ENCODE measurements at regions not wholly inside any gene's neighbourhood (a gene's known extent, or its start where the extent isn't known, plus 50 kb on each side); places are given as distances from the start of the nearest gene placed in this dataset.

- TF ChIP-seq CTCF (IDR thresholded peaks at IDR 0.05; ENCODE audit: control extremely low read depth, extremely low read depth, low read depth, missing control alignments): no peak
- POLR2A ChIA-PET: no interaction called here
- CTCF ChIA-PET: interaction anchor here (1.2 kb wide), 1 partner anchor 28 kb away, joined by 3 read pairs; no protein-coding TSS in a partner anchor
- no peak for DNase-seq (ENCODE audit: extremely low spot score)
Measured at GRCh38 chr5:97453263-97453662, 270.2 kb upstream of the RIOK2 start.

- ChIA-PET CTCF (interaction anchor here (0.8 to 1.2 kb wide), 2 partner anchors 11 to 27 kb away, joined by 3 read pairs; no protein-coding TSS in a partner anchor), POLR2A (no interaction called here)
- no peak for DNase-seq (ENCODE audit: extremely low spot score)
- TF ChIP-seq CTCF (IDR thresholded peaks at IDR 0.05; ENCODE audit: control extremely low read depth, extremely low read depth, low read depth, missing control alignments): no peak
Measured at GRCh38 chr5:97454015-97454414, 271.0 kb upstream of the RIOK2 start.

GRCh38 chr5:97455996-97456395 lies 272.9 kb upstream of the RIOK2 start:
- no peak for TF ChIP-seq CTCF (IDR thresholded peaks at IDR 0.05; ENCODE audit: control extremely low read depth, extremely low read depth, low read depth, missing control alignments)
- no peak for DNase-seq (ENCODE audit: extremely low spot score)
- POLR2A ChIA-PET: no interaction called here
- CTCF ChIA-PET: interaction anchor here (0.6 kb wide), 1 partner anchor 80 kb away, joined by 3 read pairs; no protein-coding TSS in a partner anchor

- DNase-seq (ENCODE audit: extremely low spot score): peak; percentile 18
- TF ChIP-seq CTCF (IDR thresholded peaks at IDR 0.05; ENCODE audit: control extremely low read depth, extremely low read depth, low read depth, missing control alignments): no peak
- ChIA-PET POLR2A (no interaction called here), CTCF (no interaction called here)
Measured at GRCh38 chr5:97458851-97459250, 275.8 kb upstream of the RIOK2 start.

GRCh38 chr5:97471951-97472350 lies 288.9 kb upstream of the RIOK2 start:
- DNase-seq (ENCODE audit: extremely low spot score): no peak
- ChIA-PET CTCF (no interaction called here), POLR2A (no interaction called here)
- TF ChIP-seq CTCF (IDR thresholded peaks at IDR 0.05; ENCODE audit: control extremely low read depth, extremely low read depth, low read depth, missing control alignments): no peak

GRCh38 chr5:97475847-97476246 lies 292.8 kb upstream of the RIOK2 start:
- ChIA-PET POLR2A (no interaction called here), CTCF (interaction anchor here (0.7 to 1.6 kb wide), 2 partner anchors 11 to 12 kb away, joined by 3 to 4 read pairs; no protein-coding TSS in a partner anchor)
- no peak for DNase-seq (ENCODE audit: extremely low spot score)
- no peak for TF ChIP-seq CTCF (IDR thresholded peaks at IDR 0.05; ENCODE audit: control extremely low read depth, extremely low read depth, low read depth, missing control alignments)

Data from GM10248 (cell line).